ENCODE measurements at regions not wholly inside any gene's neighbourhood (a gene's known extent, or its start where the extent isn't known, plus 50 kb on each side); places are given as distances from the start of the nearest gene placed in this dataset.

DNA sequence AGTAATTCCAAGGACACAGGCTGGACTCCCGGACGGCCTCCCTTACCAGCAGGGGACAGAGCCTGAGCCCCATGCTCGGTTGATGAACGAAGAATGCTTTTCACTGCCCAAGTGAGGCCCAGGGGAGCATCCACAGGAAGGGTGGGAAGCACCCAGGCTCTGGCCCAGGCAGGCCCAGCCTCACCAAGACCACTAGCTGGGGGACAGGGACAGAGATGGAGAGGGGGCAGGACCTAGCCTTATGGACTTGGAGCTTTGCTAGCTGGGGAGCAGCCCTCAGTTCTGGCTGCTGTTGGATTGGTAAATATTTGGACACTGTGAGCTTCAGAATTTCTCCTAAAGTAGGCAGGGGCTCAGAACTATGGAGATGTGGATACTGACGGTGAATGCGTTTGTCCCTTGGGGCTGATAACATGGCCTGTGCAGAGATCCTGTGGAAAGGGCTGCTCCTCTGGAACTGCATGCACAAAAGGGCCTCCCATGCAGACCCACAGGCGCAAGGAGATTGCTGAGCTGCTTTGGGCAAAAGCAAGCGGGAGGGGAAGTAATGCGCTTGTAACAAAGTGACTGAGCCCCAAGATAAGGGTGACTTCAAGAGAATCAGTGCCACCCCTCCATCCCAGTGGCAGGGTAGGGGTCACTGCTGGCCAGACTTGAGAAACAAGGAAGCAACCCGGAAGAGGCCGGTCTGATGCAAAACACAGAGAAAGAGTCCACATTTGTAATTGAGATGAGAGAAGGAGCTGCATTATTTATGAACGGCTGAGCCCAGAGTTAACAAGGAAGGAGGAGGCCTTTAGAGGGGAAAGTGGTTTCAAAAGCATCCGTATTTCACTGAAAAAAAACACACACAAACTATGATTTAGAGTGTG lies 70.1 kb upstream of the MEF2A start:
- no peak for TF ChIP-seq POLR2A (IDR thresholded peaks at IDR 0.05)
- TF ChIP-seq, protein P1, sequence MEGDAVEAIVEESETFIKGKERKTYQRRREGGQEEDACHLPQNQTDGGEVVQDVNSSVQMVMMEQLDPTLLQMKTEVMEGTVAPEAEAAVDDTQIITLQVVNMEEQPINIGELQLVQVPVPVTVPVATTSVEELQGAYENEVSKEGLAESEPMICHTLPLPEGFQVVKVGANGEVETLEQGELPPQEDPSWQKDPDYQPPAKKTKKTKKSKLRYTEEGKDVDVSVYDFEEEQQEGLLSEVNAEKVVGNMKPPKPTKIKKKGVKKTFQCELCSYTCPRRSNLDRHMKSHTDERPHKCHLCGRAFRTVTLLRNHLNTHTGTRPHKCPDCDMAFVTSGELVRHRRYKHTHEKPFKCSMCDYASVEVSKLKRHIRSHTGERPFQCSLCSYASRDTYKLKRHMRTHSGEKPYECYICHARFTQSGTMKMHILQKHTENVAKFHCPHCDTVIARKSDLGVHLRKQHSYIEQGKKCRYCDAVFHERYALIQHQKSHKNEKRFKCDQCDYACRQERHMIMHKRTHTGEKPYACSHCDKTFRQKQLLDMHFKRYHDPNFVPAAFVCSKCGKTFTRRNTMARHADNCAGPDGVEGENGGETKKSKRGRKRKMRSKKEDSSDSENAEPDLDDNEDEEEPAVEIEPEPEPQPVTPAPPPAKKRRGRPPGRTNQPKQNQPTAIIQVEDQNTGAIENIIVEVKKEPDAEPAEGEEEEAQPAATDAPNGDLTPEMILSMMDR (IDR thresholded peaks at IDR 0.05), result no peak
